Activated CD4-positive, alpha-beta memory T cell treated with anti-CD3 and anti-CD28 coated beads for 36 hours (primary cell): ENCODE measurements at regions not wholly inside any gene's neighbourhood (a gene's known extent, or its start where the extent isn't known, plus 50 kb on each side); places are given as distances from the start of the nearest gene placed in this dataset.

ENCODE experiments used
- CTCF ChIA-PET: fragments of 350-600 bp; sonication (Branson Sonifier 250); formaldehyde crosslinking; loops from one replicate; lab custom pipeline; 2021; ENCODE audit warnings: antibody characterized with exemption, inconsistent platforms; lab: Charles Lee
- POLR2A ChIA-PET: fragments of 350-600 bp; sonication (Branson Sonifier 250); formaldehyde crosslinking; loops from one replicate; lab custom pipeline; 2021; ENCODE audit warnings: antibody characterized with exemption; lab: Charles Lee
- DNase-seq: peaks from one replicate; pipeline ENCODE4 v3.0.0-alpha.2; 2020
- H3K27ac Mint-ChIP-seq: one replicate; pipeline ENCODE4 v1.8.0; 2021; ENCODE audit warnings: mixed read lengths
- H3K27me3 Mint-ChIP-seq: one replicate; pipeline ENCODE4 v1.8.0; 2021; ENCODE audit warnings: mixed read lengths
- H3K36me3 Mint-ChIP-seq: one replicate; pipeline ENCODE4 v1.8.0; 2021; ENCODE audit warnings: mixed read lengths
- H3K4me1 Mint-ChIP-seq: one replicate; pipeline ENCODE4 v1.8.0; 2021; ENCODE audit warnings: low read depth, mixed read lengths
- H3K4me3 Mint-ChIP-seq: one replicate; pipeline ENCODE4 v1.8.0; 2021; ENCODE audit warnings: mild to moderate bottlenecking, mixed read lengths
- H3K9me3 Mint-ChIP-seq: one replicate; pipeline ENCODE4 v1.8.0; 2021; ENCODE audit warnings: mixed read lengths
- intact Hi-C: fragments of 100-400 bp; cut with micrococcal nuclease; formaldehyde crosslinking; loops from one replicate; pipeline ENCODE4 v1.15.1; 2023

GRCh38 chr15:47212222-47213010 lies 504.9 kb upstream of the SEMA6D start:
- H3K4me3 Mint-ChIP-seq: no peak overlapping the region
- CTCF ChIA-PET: interaction anchor here (0.5 kb wide), 1 partner anchor 463 kb away, joined by 3 read pairs; no protein-coding TSS in a partner anchor

DNA sequence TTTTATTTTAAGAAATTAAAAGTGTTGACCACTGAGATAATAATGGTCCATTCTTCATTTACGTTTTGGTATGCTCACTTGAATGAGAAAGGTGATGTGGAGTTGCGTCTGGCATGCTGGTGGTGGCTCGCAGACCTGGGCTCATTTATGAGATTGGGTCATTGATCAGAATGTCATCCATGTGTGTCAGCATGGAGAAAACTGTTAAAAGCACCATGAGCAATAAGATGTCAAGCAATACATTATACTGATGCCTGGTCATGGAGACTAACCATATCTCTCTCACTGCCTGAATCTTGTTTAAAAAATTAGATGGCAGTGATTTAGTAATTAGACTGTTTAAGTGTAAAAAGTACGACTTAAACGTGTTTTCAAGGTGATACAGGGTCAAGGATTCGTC lies 503.4 kb upstream of the SEMA6D start:
- Mint-ChIP-seq H3K27ac (no peak overlapping the region), H3K4me3 (no peak overlapping the region), H3K9me3 (no peaks in the 10 kb centered on the region), H3K4me1 (no peaks in the 10 kb centered on the region), H3K36me3 (no peaks in the 10 kb centered on the region), H3K27me3 (no peaks in the 10 kb centered on the region)
- ChIA-PET POLR2A (no interaction called here), CTCF (no interaction called here)
- no peak for DNase-seq
- intact Hi-C loops: no loop called here

More at GRCh38 chr15:47212222-47213010, 504.9 kb upstream of the SEMA6D start:
- no peaks in the 10 kb centered on the region for H3K27me3 Mint-ChIP-seq
- no peaks in the 10 kb centered on the region for H3K4me1 Mint-ChIP-seq
- H3K9me3 Mint-ChIP-seq: no peaks in the 10 kb centered on the region
- intact Hi-C loops: no loop called here
- no peaks in the 10 kb centered on the region for H3K36me3 Mint-ChIP-seq
- H3K27ac Mint-ChIP-seq: no peak overlapping the region
- POLR2A ChIA-PET: no interaction called here
- no peak for DNase-seq

DNA sequence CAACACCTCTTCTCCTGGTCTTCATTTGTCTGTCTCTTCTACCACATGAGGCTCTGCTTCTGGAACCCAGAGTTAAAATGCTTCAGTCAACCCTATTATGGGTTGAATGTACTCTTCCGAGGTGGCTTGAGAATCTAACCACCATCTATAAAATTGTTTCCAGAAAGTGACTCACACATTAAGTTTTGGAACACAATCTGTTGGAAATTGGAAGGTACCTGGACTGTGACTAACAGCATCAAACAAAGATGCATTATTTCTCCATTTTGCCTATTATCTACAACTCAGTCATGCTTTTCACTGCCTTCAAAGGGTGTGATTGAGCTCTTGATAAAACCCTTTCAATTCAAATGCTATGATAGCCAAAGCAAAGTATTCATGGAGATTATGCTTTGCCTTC lies 499.0 kb upstream of the SEMA6D start:
- ChIA-PET POLR2A (no interaction called here), CTCF (no interaction called here)
- Mint-ChIP-seq H3K36me3 (no peaks in the 10 kb centered on the region), H3K4me1 (no peaks in the 10 kb centered on the region), H3K4me3 (no peak overlapping the region), H3K27ac (no peak overlapping the region), H3K9me3 (no peaks in the 10 kb centered on the region), H3K27me3 (no peaks in the 10 kb centered on the region)
- intact Hi-C loops: no loop called here
- DNase-seq: no peak

DNA sequence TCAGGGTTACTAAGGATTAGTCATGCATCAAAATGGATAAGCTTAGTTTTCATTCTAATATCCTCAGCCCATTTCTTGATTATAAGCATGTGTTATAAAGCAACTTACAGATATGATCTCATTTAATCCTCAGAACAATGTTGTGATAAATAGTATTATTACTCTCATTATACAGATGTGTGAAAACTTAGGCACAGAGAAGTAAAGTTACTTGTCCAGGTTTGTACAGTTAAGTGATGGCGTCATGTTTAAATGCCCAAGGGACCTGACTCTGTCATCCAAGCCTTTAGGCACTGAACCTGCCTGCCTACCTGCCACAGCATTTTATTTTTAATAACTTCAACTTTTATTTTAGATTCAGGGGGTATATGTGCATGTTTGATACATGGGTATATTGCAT lies 472.9 kb upstream of the SEMA6D start:
- no peak overlapping the region for H3K4me3 Mint-ChIP-seq
- no peak for DNase-seq
- H3K9me3 Mint-ChIP-seq: no peaks in the 10 kb centered on the region
- no peaks in the 10 kb centered on the region for H3K4me1 Mint-ChIP-seq
- ChIA-PET POLR2A (no interaction called here), CTCF (no interaction called here)
- intact Hi-C loops: no loop called here
- no peaks in the 10 kb centered on the region for H3K27me3 Mint-ChIP-seq
- no peaks in the 10 kb centered on the region for H3K36me3 Mint-ChIP-seq
- H3K27ac Mint-ChIP-seq: no peak overlapping the region

- Mint-ChIP-seq H3K9me3 (no peaks in the 10 kb centered on the region), H3K27me3 (no peaks in the 10 kb centered on the region), H3K4me3 (no peak overlapping the region), H3K36me3 (no peaks in the 10 kb centered on the region), H3K27ac (no peak overlapping the region), H3K4me1 (no peaks in the 10 kb centered on the region)
- DNase-seq: no peak
- ChIA-PET CTCF (no interaction called here), POLR2A (no interaction called here)
- intact Hi-C loops: no loop called here
Observed at GRCh38 chr15:47246317-47246716, 471.0 kb upstream of the SEMA6D start.

DNA sequence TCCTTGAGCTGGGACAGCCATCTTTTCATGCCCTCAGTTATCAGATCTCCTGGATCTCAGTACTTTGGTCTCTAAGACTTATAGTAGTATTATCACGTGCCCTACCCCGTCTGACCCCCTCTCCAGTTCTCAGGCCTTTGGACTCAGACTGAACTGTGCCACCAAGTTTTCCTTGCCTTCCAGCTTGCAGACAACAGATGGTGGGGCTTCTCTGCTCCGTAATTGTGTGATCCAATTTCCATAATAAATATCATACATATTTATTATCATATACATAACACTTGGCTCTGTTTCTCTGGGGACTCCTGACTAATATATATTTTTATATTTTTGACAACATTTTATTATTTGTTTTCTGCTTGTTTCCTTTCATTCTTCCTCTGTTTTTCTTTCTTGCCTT lies 458.8 kb upstream of the SEMA6D start:
- intact Hi-C loops: no loop called here
- no peak overlapping the region for H3K4me3 Mint-ChIP-seq
- ChIA-PET CTCF (no interaction called here), POLR2A (no interaction called here)
- no peaks in the 10 kb centered on the region for H3K4me1 Mint-ChIP-seq
- no peaks in the 10 kb centered on the region for H3K27me3 Mint-ChIP-seq
- H3K27ac Mint-ChIP-seq: no peak overlapping the region
- peaks cover 18% of the 10 kb centered on the region for H3K9me3 Mint-ChIP-seq
- H3K36me3 Mint-ChIP-seq: no peaks in the 10 kb centered on the region
- no peak for DNase-seq

GRCh38 chr15:47265686-47266085 lies 451.6 kb upstream of the SEMA6D start:
- Mint-ChIP-seq H3K4me1 (no peaks in the 10 kb centered on the region), H3K4me3 (no peak overlapping the region), H3K27me3 (no peaks in the 10 kb centered on the region), H3K27ac (no peak overlapping the region), H3K36me3 (no peaks in the 10 kb centered on the region), H3K9me3 (peaks cover 14% of the 10 kb centered on the region)
- ChIA-PET POLR2A (no interaction called here), CTCF (no interaction called here)
- DNase-seq: no peak
- intact Hi-C loops: no loop called here

DNA sequence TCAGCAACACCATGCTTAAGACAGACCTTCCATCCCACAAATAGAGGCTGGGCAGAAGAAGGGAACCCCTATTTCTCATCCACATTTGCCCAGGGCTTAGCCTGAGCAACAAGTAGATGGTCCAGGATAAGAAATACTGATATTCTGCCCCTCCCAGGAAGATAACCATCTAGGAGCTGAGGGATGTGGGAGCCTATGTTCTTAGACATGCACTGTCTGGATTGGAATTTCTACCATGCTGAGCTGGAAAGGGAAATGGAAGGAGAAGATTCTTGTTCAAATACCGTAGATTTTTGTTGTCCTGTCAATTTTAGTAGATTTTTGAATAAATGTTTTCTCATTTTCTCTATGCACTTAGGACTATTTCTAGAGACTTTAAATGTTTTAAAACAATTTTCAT lies 450.7 kb upstream of the SEMA6D start:
- no peaks in the 10 kb centered on the region for H3K36me3 Mint-ChIP-seq
- H3K27me3 Mint-ChIP-seq: no peaks in the 10 kb centered on the region
- no peak overlapping the region for H3K27ac Mint-ChIP-seq
- DNase-seq: no peak
- peaks cover 14% of the 10 kb centered on the region for H3K9me3 Mint-ChIP-seq
- intact Hi-C loops: no loop called here
- ChIA-PET POLR2A (no interaction called here), CTCF (no interaction called here)
- no peak overlapping the region for H3K4me3 Mint-ChIP-seq
- H3K4me1 Mint-ChIP-seq: no peaks in the 10 kb centered on the region

DNA sequence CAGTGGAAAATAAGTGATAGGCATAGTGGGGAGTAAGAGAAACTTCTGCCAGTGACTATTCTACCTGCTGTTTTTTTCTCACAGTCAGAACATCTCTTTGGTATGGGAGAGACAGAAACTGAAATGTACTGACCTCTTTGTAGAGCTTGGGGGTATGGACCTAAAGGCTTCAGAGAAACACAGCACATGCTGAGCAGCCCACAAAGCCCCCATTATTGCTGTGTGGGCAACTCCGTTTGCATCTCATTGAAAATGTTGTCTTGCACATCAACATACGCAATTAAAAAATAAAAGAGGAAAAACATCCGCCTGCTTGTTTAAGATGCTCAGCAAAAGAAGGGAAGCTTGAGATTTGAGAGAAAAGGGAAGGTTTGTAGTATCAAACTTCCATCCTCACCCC lies 443.4 kb upstream of the SEMA6D start:
- intact Hi-C loops: no loop called here
- DNase-seq: no peak
- no peaks in the 10 kb centered on the region for H3K27me3 Mint-ChIP-seq
- no peak overlapping the region for H3K27ac Mint-ChIP-seq
- ChIA-PET CTCF (no interaction called here), POLR2A (no interaction called here)
- no peaks in the 10 kb centered on the region for H3K4me1 Mint-ChIP-seq
- H3K36me3 Mint-ChIP-seq: no peaks in the 10 kb centered on the region
- H3K9me3 Mint-ChIP-seq: peaks cover 15% of the 10 kb centered on the region
- H3K4me3 Mint-ChIP-seq: no peak overlapping the region

DNA sequence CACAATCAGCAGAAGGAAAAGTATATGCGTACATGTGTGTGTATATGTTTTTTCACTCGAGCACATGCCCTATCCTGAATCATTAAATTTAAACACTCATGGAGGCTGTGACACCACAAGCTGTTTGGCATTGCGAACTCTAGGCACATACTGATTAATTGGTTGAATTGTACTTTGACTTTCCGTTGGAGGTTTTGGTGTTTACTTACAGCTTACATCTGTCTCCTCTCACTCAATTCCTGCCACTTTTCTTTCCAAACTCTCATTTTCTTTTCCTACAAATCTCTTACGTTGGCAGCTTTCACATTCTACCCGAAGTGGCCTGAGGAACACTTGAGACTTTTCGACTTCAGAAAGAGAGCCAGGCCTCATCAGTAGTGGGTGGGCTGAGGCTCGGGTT lies 434.1 kb upstream of the SEMA6D start:
- ChIA-PET CTCF (no interaction called here), POLR2A (no interaction called here)
- Mint-ChIP-seq H3K4me3 (no peak overlapping the region), H3K36me3 (no peaks in the 10 kb centered on the region), H3K27ac (no peak overlapping the region), H3K4me1 (no peaks in the 10 kb centered on the region), H3K27me3 (peaks cover 1% of the 10 kb centered on the region), H3K9me3 (peaks cover 7% of the 10 kb centered on the region)
- intact Hi-C loops: no loop called here
- DNase-seq: no peak

GRCh38 chr15:47288794-47289193 lies 428.5 kb upstream of the SEMA6D start:
- Mint-ChIP-seq H3K4me3 (no peak overlapping the region), H3K9me3 (peaks cover 7% of the 10 kb centered on the region), H3K36me3 (no peaks in the 10 kb centered on the region), H3K27ac (no peak overlapping the region), H3K4me1 (no peaks in the 10 kb centered on the region), H3K27me3 (peaks cover 1% of the 10 kb centered on the region)
- no peak for DNase-seq
- ChIA-PET POLR2A (no interaction called here), CTCF (no interaction called here)
- intact Hi-C loops: no loop called here

DNA sequence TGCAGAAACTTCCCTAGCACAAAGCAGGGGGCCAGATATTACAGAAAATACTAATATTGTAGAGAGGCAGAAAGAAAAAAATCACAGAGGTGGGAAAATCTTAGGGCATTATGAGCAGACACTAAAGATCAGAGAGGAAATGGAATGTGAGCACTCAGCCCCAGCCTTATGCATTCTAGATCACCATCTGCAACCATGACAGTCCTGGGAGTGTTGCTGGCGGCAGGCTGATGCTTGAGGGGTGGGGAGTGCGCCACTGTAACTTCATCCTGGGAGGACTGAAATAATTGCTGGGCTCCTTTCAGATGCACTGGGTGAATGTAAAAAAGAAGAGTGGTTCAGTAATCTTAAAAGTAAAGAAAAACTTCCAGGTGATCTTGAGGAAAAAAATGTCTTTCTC lies 427.6 kb upstream of the SEMA6D start:
- intact Hi-C loops: no loop called here
- H3K36me3 Mint-ChIP-seq: no peaks in the 10 kb centered on the region
- H3K27ac Mint-ChIP-seq: no peak overlapping the region
- peaks cover 7% of the 10 kb centered on the region for H3K9me3 Mint-ChIP-seq
- no peaks in the 10 kb centered on the region for H3K4me1 Mint-ChIP-seq
- POLR2A ChIA-PET: no interaction called here
- DNase-seq: no peak
- peaks cover 1% of the 10 kb centered on the region for H3K27me3 Mint-ChIP-seq
- no peak overlapping the region for H3K4me3 Mint-ChIP-seq
- CTCF ChIA-PET: no interaction called here

- Mint-ChIP-seq H3K27ac (no peak overlapping the region), H3K27me3 (peaks cover 1% of the 10 kb centered on the region), H3K4me1 (no peaks in the 10 kb centered on the region), H3K36me3 (no peaks in the 10 kb centered on the region), H3K9me3 (peaks cover 7% of the 10 kb centered on the region), H3K4me3 (no peak overlapping the region)
- intact Hi-C loops: no loop called here
- DNase-seq: no peak
- POLR2A ChIA-PET: no interaction called here
- CTCF ChIA-PET: no interaction called here
Observed at GRCh38 chr15:47291767-47292166, 425.5 kb upstream of the SEMA6D start.
